H1 (cell line): ENCODE measurements at regions not wholly inside any gene's neighbourhood (a gene's known extent, or its start where the extent isn't known, plus 50 kb on each side); places are given as distances from the start of the nearest gene placed in this dataset.

Source experiments
- CREB1 ChIP-seq: IDR thresholded peaks from 2 replicates; pipeline ENCODE4 v1.6.1; 2012; ENCODE audit warnings: inconsistent platforms
- EGR1 ChIP-seq: IDR thresholded peaks from 2 replicates; pipeline ENCODE4 v1.6.1; 2011; ENCODE audit warnings: low read depth, low read length, borderline replicate concordance
- EP300 ChIP-seq, 2 experiments: IDR thresholded peaks; 1 replicate in 1 of 2; 2 replicates in 1 of 2; pipeline ENCODE4 v1.6.1; 2011 to 2012; ENCODE audit warnings: low read depth in 2 of 2, low read length in 2 of 2, mild to moderate bottlenecking in 2 of 2, borderline replicate concordance in 1 of 2, inconsistent platforms in 1 of 2, moderate library complexity in 1 of 2
- FOSL1 ChIP-seq: IDR thresholded peaks from 2 replicates; pipeline ENCODE4 v1.6.1; 2011; ENCODE audit warnings: mild to moderate bottlenecking, low read depth, low read length, moderate library complexity; ENCODE audit not compliant: insufficient read depth
- TBP ChIP-seq: IDR thresholded peaks from 2 replicates; pipeline ENCODE4 v1.6.1; 2011; ENCODE audit warnings: low read depth, low read length, improper control_type of control experiment
- YY1 ChIP-seq: IDR thresholded peaks from 2 replicates; pipeline ENCODE4 v1.6.1; 2011; ENCODE audit warnings: low read depth, mild to moderate bottlenecking, low read length
- TF ChIP-seq, protein P1 (sequence below), 3 experiments: IDR thresholded peaks; 1 replicate in 2 of 3; 2 replicates in 1 of 3; pipeline versions ENCODE4 v1.5.1 to v1.6.1; 2011; ENCODE audit warnings: low read length in 3 of 3, mild to moderate bottlenecking in 3 of 3, inconsistent platforms in 2 of 3, low read depth in 1 of 3, moderate library complexity in 1 of 3; ENCODE audit not compliant: insufficient read depth in 1 of 3; ENCODE audit errors: control extremely low read depth in 1 of 3
- TF ChIP-seq, protein P2 (sequence below): IDR thresholded peaks from 2 replicates; pipeline ENCODE4 v1.6.1; 2011; ENCODE audit warnings: low read depth, mild to moderate bottlenecking, low read length; ENCODE audit not compliant: insufficient read depth

DNA sequence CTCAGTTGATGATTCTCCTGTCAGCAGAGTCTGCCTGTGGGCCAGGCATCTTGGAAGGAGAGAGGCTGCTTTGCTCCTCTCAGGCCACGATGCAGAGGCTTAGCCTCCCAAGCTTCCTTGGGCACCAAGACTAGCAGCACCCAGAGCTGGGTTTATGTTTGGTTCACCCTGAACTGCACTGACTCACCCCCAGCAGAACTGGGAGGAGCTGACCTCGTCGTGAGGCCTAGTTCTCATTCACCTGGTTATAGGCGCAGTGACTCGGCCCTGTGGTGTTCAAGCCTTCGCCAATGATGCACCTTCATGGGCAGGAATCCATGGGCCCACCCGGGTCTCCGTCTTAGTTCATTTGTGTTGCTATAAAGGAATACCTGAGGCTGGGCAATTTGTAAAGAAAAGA lies 122.0 kb upstream of the ZNF438 start:
- TF ChIP-seq YY1 (no peak), FOSL1 (no peak), EGR1 (no peak), TBP (no peak), CREB1 (no peak), EP300 (IDR thresholded peaks at IDR 0.05; ENCODE audit: borderline replicate concordance in 1 of 2, low read depth in 2 of 2, low read length in 2 of 2) (no peak)
- TF ChIP-seq, protein P1, sequence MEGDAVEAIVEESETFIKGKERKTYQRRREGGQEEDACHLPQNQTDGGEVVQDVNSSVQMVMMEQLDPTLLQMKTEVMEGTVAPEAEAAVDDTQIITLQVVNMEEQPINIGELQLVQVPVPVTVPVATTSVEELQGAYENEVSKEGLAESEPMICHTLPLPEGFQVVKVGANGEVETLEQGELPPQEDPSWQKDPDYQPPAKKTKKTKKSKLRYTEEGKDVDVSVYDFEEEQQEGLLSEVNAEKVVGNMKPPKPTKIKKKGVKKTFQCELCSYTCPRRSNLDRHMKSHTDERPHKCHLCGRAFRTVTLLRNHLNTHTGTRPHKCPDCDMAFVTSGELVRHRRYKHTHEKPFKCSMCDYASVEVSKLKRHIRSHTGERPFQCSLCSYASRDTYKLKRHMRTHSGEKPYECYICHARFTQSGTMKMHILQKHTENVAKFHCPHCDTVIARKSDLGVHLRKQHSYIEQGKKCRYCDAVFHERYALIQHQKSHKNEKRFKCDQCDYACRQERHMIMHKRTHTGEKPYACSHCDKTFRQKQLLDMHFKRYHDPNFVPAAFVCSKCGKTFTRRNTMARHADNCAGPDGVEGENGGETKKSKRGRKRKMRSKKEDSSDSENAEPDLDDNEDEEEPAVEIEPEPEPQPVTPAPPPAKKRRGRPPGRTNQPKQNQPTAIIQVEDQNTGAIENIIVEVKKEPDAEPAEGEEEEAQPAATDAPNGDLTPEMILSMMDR (IDR thresholded peaks at IDR 0.05; ENCODE audit: control extremely low read depth in 1 of 3, insufficient read depth in 1 of 3, low read depth in 1 of 3, low read length in 3 of 3) = no peak
- TF ChIP-seq, protein P2, sequence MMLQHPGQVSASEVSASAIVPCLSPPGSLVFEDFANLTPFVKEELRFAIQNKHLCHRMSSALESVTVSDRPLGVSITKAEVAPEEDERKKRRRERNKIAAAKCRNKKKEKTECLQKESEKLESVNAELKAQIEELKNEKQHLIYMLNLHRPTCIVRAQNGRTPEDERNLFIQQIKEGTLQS = no peak
